ENCODE measurements at regions not wholly inside any gene's neighbourhood (a gene's known extent, or its start where the extent isn't known, plus 50 kb on each side); places are given as distances from the start of the nearest gene placed in this dataset.
A peak's percentile ranks its signal among the peaks of the same experiment; 100 is the strongest.
"Not testable (repeated sequence)": the region's sequence is repeated elsewhere in the genome, so short reads cannot be mapped to it uniquely, and the experiment has no call there.

DNA sequence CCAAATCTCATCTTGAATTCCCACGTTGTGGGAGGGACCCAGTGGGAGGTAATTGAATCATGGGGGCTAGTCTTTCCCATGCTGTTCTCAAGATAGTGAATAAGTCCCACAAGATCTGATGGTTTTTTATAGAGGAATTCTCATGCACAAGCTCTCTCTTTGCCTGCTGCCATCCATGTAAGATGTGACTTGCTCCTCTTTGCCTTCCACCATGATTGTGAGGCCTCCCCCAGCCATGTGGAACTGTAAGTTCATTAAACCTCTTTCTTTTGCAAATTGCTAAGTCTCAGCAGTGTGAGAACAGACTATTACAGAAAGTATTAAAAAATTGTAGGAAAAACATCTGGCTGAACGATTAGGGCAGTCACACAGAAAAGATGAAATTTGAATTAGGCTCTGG, 921.8 kb downstream of the MCTP2 start:
- not testable (repeated sequence) for DNase-seq

DNA sequence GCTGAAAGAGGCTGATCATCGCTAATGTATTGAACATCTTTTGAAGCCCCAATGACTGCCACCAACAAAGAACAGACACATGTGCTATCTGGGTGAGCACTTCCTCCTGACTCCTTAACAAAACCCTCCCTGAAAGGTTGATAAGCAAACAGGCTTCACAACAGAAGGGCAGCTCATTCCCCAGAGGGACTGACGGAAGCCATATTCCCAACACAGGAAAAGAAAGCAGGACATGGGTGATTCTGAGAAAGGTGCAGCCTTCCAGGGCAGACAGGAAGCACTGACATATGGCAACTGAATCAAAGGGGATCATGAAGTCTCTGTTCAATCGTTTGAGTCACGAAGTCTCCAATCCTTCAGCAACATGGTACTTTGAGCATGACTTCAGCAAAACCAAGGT, 929.0 kb downstream of the MCTP2 start:
- DNase-seq, result no peak

DNA sequence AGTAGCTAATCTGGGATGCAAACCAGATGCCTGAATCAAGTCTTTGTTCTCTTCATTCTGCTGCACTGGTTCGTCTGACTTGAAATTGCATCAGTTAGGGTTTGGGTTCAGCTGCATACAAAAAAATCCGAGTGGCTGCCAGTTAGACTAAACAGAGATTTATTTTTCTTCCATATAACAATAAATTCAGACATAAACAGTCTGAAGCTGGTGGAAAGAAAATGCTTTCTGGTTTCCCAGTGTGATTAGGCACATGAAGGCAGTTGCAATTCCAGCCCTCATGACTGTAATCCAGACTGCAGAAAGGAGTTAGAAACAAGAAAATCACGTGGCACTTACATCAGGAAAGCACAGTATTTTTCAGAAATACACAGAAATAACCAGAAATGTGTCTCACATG, 930.7 kb downstream of the MCTP2 start:
- no peak for DNase-seq

DNA sequence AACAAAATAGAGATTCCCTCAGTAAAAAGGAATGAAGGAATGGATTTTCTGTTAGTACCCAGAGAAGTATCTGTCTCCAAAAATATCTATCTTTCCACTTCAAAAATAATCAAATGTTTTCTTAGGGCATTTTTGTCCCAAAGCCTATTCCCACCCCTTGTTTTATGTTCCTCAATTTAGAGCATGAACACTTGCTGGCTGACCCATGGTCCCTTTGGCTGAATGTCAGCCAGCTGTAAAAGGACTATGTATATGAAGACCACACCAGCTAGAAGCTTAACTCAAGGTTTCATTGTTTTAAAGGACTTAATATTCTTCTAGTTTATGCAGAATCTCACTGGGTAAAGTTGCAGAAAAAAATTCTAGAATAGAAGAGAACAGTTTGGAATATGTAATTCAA, 931.2 kb downstream of the MCTP2 start:
- DNase-seq, result no peak

DNA sequence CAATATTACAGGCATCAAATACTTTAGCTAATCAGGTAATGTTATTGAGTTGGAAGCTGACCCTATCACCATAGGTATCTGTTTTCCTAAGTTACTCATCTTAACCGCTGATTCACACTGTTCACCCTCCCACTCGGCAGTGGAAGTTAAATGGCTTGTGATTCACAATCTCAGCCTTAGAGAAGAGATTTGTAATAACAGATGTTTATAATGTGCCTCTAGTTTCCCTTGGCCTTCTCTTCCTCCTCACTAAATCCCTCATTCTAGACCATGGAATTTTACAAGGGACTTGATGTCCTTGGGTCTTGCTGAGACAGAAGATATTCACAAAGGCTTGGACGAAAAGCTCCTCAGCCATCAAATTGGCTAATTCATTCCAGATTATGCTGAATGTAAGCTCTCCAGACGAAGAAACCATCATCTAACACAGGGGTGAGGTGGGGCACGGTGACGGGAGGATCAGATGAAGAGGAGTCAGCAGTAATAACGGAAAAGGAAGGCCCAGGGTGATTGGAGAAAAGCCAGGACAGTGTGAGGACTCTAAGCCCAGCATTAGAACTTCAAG, 931.7 kb downstream of the MCTP2 start:
- DNase-seq, result peak; percentile 54

DNA sequence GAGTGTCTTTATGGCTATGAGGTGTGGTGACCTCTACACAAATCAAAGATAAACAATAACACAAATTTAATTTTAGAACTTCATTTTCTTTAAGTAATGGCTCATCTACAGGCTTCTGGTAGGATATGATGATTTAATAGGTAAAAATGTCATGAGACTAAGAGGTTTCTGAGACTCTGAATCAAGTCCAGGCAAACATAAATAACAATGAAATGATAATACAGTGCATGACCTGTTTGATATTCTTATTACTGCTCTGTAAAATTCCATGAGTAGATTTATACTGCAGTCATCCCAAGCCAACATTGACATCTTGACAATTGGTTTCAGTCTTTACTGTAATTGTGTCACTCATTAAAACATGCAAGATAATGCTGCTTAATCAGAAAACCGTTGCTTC, 936.8 kb downstream of the MCTP2 start:
- no peak for DNase-seq

DNA sequence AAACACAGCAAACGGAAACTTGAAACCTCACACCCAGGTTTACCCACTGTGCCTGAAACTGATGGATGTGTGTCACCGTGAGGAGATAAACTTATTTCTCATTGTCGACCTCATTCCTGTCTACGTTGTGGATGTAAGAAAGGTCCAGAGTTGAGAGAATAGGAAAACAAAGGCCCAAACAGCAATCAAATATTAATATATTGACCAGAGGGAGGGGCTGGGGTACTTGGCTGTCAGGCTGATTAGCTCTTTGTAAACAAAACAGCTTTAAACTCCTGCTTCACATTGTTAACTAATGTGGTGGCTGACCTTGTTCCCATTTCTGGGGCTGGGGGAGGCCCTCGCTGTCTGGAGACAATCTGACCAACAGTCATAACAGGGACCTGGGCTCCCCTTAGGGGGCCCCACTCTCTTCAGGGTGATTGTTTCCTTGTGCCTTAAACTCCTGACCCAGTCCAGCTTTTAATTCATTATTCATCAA, 937.6 kb downstream of the MCTP2 start:
- DNase-seq, result no peak

DNA sequence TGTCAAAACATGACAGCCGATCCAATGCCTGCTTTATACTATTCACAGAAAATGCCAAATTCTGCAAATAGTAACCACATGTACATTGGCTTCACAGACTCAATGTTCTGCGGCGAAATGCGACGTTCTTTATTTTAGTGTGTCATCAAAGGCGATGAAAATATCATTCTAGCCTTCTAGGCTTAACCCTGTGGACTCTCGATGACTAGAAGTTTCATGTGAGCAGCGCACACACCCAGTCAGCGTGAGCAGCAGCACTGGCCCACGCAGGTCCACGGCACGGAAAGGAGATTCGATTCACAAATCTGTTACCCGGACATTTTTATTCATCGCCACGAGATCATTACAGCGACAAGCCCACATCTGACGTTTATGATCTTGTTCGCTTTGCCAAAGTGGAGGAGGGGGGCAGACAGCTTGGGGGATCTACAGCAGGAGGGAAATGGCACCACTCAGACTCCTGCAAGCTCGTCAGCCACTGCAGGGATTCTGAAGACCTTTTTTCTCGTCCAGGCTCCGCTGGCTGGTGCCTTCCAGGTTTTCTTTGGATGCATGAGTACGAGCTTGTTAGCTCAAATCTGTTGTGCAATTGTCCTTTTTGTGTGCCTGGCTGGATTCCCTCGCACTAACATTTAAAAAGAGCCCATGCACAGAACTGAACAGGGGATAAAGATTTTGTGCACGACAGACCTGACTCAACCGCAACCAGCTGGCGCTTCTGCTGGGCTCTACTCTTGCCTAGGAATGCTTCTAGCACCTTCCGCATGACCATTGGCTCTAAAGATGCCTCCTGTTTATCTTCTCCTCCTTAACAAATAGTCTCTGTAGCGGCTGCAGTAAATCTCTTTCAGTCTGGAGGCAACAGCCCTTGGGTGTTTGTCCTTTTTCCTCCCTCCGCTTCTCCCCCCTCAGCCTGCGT, 938.4 kb downstream of the MCTP2 start:
- DNase-seq, result no peak

DNA sequence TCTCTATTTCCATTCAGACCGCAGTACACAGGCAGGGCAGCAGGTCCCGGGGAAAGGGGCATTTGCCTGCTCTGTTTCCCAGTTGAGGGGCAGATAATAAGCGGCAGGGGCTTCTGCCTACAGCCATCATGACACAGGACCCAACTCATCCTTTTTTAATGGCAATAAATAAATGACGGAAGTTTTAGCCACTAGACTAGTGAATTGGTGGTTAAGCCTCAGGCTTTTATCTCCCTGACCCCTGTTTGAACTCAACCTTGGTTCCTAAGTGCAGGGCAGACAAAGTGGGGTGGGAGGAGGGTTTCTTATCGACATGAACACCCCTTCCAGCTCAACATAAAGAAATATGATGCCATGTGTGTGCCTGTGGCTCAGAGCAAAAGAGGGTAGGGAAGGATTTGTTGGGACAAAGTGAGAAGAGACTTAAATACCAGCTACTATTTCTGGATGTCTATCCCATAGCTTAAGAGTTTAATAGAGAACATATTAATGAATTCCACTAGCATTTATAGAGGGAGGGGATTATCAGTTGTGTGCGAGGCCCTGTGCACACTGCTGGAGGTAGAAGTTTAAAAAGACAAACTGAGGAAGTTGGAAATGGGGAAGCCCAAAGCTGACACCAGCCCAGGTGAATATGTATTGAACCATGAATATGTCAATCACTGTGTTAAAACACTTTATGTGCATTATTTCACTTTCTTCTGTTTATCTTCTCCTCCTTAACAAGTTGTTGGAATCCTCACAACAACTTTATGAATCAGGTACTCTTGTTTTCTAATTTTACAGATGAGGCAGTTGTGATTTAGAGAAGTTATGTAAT, 939.4 kb downstream of the MCTP2 start:
- DNase-seq, result no peak

DNA sequence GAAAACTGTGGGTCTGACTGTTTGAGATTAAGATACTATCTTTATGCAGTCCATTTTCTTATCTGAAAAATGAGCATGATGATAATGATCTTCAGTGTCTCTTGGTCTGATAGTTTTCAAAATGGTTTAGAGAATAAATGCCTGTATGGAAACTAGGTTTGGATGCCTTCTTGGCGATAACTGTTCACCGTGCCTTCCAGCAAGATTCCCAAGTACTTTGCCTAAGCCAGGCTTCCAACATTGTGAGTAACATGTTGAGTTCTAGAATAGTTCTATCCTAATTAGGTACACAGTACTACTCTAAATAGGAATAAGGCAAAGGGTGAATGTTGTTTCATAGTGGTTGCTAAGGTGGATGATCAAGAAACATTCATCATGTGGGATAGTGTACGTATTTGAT, 940.2 kb downstream of the MCTP2 start:
- DNase-seq, result no peak

DNA sequence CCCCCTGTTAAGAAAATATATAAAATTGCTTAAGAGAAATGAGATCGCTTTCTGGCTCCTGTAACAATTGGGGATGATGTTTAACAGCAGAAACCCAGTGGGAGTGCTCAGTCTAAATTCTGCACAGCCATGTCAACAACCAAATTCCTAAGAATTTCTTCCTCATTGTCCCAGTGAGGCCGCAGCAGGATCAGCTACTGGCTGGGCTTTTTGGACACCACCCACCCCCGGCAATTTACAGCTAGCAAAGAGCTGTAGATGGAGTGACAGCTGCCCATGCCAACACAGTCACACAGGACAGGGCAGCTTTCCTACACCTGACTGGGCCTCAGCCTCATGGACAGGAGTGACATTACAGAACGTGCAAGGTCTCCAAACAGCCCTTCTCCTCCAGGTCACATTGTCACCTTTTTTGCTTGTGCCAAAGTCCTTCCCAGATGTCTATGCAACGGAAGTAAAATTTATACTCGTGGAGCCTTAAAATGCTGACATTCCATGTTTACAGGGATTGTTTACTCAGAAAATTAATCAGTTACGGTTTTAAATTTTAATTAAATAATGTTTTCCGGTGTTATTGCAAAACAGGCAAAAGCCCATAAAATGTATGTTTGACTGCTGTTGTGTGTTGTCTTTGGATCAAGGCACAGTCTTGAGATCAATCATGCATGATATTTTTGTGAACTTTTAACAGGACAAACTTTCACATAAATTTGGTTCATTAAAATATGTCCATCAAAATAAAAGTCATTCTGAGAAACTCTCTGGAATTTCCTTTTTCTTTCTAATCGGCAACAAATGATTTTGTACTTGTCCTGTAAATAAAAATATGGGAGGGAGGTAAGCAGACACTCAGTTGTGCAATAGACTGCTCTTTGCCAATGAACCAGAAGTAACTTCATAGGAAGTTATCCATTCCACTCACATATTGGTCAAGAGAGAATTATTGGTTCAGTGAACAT, 943.2 kb downstream of the MCTP2 start:
- no peak for DNase-seq

DNA sequence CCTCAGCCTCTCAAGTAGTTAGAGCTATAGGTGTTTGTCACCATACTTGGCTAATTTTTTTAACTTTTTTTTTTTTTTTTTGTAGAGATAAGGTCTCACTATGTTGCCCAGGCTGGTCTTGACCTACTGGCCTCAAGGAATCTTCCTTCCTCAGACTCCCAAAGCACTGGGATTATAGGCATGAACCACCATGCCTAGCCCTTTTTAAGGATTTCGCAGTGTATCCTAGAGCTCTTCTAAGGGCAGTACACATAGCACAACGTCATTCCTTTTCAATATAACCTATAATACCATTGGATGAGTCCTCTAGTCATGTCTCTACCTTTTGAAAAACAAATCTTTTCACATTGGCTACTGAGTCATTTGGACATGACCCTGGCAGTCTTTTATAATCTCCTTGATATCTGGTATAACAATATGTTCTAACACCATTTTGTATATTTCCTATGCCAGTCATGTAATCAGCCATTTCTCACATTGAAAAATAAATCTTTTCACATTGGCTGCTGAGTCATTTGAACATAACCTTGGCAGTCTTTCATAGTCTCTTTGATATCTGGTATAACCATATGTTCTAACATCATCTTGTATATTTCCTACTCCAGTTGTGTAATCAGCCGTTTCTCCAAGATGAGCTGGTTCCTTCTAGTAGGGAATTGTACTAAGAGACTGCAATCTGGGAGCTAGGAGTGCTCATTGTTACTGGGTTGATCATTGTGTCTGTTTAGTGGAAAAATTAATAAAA, 944.7 kb downstream of the MCTP2 start:
- DNase-seq, result no peak

DNA sequence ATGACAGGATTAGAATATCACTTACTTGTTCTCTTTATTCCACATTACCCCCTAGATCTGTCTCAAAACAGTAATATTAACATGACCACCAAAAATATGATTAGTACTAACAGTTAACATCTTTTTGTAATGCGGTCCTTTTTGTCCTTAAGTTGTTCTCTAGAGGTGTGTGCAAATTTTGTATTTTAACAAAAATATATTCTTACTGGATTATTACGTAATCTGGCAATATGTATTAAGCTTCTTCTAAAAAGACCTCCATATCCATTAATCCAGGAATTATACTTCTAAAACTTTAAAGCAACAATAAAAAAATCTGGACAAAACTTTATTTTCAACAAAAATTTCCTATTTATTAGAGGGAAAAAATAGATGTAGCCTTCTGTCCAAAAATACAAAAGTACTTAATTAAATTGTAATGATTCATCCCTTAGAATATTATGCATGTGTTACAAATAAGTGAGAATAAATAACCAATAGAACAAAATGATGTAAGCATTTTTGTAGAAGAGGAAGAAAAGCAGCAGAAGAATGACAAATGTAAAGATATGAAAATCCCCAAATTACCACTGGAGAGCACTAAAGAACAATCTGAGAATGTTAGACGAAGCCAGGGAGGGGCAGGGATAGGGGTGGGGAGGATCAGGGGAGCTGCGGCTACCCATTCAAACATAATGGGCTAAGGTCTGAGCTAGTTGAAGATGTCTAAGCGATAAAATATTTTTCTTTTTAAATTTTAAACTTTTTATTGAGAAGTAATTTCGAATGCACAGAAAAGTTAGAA, 945.6 kb downstream of the MCTP2 start:
- no peak for DNase-seq

DNA sequence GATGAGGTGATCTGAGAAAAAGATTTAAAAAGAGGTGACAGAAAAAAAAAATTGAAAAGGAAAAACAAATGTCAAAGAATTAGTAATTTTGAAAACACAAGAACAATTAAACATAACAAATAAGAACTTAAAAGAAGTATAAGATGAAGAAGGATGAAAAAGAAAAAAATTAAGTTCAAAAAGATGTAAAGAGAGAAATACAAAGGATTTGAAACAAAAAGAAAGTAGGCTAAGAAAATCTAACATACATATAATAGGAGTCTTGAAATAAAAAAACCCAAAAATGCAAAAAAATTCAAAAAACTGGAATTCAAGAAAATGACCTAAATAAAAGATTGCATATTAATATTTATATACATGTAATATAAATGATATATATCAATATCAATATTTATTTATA, 949.2 kb downstream of the MCTP2 start:
- no peak for DNase-seq

DNA sequence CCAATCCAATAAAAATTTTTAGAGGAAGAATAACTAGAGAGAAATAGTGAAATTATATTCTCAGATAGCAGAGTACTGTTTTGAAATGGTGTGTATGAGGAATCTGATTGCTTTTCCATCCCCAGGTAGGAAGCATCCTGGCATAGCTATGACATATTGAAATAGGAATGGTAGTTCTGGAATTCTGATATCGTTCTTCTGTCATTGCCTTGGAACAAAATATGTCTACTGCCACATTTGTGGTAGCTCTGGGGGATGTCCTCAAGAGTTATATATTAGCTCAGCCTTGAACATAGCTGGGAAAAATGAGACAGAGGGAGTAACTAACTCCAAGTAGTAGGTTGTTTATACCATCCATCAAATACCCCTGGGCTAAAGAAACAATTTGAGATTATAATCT, 950.7 kb downstream of the MCTP2 start:
- no peak for DNase-seq

DNA sequence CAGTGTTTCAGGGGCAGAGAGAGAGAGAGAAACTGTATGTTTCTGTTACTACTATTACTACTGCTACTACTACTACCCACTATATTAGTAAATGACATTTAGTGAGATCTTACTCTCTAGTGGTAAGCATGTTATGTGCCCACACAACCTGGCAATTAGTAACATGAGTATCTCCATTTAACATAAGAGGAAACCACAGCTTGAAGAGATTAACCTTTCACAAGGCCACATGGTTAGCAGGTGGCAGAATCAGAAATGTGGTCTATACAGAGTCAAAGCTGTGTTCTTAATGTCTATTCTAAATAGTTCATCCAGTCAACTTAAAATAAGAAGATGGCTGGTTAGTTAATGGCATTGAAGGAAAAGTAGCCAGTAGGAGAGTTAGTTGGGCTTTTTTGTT, 961.6 kb downstream of the MCTP2 start:
- no peak for DNase-seq

DNA sequence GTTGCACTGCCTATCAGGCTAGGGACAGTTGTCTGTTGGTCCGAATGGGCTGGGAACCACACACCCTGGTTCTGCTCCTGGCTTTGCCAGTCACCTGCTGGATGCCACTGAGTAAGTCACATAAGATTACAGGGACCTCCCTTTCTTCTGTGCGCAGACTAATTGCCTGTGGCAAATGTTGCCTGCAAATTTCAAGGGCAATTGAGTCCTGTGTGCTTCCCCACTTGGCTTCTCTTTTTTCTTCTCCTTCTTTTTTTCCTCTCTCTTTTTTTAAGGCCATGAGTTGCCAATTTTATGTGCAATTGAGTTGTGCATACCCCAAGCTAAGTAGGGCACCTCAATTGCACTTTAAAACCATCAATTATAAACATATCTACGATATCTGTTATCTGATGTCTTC, 963.4 kb downstream of the MCTP2 start:
- no peak for DNase-seq

DNA sequence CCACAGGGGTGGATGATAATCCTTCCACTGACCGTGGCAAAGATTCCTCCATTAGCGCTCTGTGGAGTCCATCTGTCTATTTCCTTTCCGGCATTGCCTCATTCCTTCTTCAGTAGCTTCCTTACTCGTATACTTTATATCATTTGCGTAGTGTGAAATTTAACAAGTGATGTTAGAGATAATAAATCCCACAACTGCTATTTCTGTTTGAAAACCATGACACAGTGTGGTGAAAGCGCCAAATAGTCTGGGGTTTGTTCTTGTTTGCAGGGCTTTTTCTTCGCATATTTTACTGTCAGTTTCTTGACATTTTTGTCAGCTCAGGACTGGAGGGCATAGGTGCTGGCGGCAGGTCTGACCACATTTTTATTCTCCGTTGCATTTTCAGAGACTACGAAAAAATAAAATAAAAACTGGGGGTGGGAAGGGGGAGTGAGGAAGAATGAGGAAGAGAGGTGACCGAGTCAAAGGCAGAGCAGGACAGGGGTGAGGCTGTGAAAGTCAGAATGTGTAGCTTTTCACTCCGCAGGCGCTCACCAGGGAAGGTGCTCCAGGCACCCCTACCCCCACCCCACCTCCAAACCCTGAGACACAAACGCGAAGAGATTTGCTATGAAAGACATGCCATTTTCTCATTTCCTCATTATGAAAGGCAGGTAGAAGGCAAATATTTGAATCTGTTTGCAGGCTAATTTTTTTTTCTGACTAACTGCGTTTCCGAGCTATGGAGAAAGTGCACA, 965.0 kb downstream of the MCTP2 start:
- no peak for DNase-seq

DNA sequence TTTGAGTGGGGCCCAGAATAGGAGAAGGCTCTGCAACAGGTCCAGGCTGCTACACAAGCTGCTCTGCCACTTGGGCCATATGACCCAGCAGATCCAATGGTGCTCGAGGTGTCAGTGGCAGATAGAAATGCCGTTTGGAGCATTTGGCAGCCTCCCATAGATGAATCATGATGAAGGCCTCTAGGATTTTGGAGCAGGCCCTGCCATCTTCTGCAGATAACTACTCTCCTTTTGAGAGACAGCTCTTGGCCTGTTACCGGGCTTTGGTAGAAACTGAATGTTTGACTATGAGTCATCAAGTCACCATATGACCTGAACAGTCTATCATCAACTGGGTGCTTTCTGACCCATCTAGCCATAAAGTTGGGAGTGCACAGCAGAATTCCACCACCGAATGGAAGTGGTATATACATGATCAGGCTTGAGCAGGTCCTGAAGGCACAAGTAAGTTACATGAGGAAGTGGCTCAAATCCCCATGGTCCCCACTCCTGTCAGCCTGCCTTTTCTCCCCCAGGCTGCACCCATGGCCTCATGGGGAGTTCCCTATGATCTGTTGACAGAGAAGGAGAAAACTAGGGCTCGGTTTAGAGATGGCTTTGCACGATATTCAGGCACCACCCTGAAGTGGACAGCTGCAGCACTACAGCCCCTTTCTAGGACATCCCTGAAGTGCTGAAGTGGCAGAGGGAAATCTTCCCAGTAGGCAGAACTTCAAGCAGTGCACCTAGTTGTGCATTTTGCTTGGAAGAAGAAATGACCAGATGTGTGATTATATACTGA, 971.4 kb downstream of the MCTP2 start:
- DNase-seq, result no peak

Measured in amniotic stem cell (primary cell).